HG03342 (cell line): ENCODE measurements at regions not wholly inside any gene's neighbourhood (a gene's known extent, or its start where the extent isn't known, plus 50 kb on each side); places are given as distances from the start of the nearest gene placed in this dataset.

ENCODE experiments used
- ATAC-seq: cut with Tn5 transposase; IDR thresholded peaks from one replicate; pipeline ENCODE4 v1.9.1; 2021; ENCODE audit warnings: mild to moderate bottlenecking, moderate library complexity; ENCODE audit not compliant: unreplicated experiment

GRCh38 chr5:173689171-173689736 lies 72.8 kb upstream of the BOD1 start:
- no peak for ATAC-seq

- ATAC-seq: no peak
Observed at GRCh38 chr5:173689737-173690360, 73.4 kb upstream of the BOD1 start.

GRCh38 chr5:173691931-173692330 lies 75.5 kb upstream of the BOD1 start:
- ATAC-seq: no peak

GRCh38 chr5:173693670-173694069 lies 77.2 kb upstream of the BOD1 start:
- no peak for ATAC-seq

GRCh38 chr5:173696216-173696615 lies 79.8 kb upstream of the BOD1 start:
- ATAC-seq: no peak

- ATAC-seq: no peak
Observed at GRCh38 chr5:173697931-173698579, 81.6 kb upstream of the BOD1 start.

GRCh38 chr5:173699966-173700365 lies 83.5 kb upstream of the BOD1 start:
- ATAC-seq: no peak

GRCh38 chr5:173703466-173703865 lies 87.0 kb upstream of the BOD1 start:
- ATAC-seq: no peak

GRCh38 chr5:173704615-173705511 lies 88.4 kb upstream of the BOD1 start:
- ATAC-seq: no peak

- no peak for ATAC-seq
Observed at GRCh38 chr5:173705512-173706044, 89.1 kb upstream of the BOD1 start.

- ATAC-seq: no peak
Observed at GRCh38 chr5:173706700-173707099, 90.2 kb upstream of the BOD1 start.

GRCh38 chr5:173707392-173707791 lies 90.9 kb upstream of the BOD1 start:
- ATAC-seq: no peak

- ATAC-seq: no peak
Observed at GRCh38 chr5:173709145-173709544, 92.7 kb upstream of the BOD1 start.

- no peak for ATAC-seq
Observed at GRCh38 chr5:173709761-173710160, 93.3 kb upstream of the BOD1 start.

GRCh38 chr5:173710528-173710927 lies 94.1 kb upstream of the BOD1 start:
- no peak for ATAC-seq

GRCh38 chr5:173711466-173711865 lies 95.0 kb upstream of the BOD1 start:
- ATAC-seq: no peak

GRCh38 chr5:173712609-173713175 lies 96.2 kb upstream of the BOD1 start:
- ATAC-seq: no peak

- ATAC-seq: no peak
Observed at GRCh38 chr5:173714551-173715428, 98.3 kb upstream of the BOD1 start.

GRCh38 chr5:173715607-173716006 lies 99.2 kb upstream of the BOD1 start:
- no peak for ATAC-seq
